Body of pancreas (tissue), 4 donors: ENCODE measurements at regions not wholly inside any gene's neighbourhood (a gene's known extent, or its start where the extent isn't known, plus 50 kb on each side); places are given as distances from the start of the nearest gene placed in this dataset.

ENCODE experiments used
- CTCF ChIP-seq, 7 experiments: fragments of 450-650 bp in 4 of 7; fragments of 200-600 bp in 3 of 7; sonication (generic) in 3 of 7; IDR thresholded peaks; one replicate each; pipeline ENCODE4 v1.5.1; 2016 to 2019; ENCODE audit warnings: antibody characterized with exemption in 7 of 7
- POLR2A ChIP-seq, 3 donors: fragments of 450-650 bp; IDR thresholded peaks; one replicate each; pipeline ENCODE4 v1.6.1; 2016; ENCODE audit warnings: antibody characterized with exemption in 3 of 3, mild to moderate bottlenecking in 2 of 3

GRCh38 chr2:126224776-126225175 is 431.2 kb upstream of the GYPC start:
- no peak for TF ChIP-seq CTCF (IDR thresholded peaks at IDR 0.05)
- no peak for TF ChIP-seq POLR2A (IDR thresholded peaks at IDR 0.05)
